ENCODE measurements at regions not wholly inside any gene's neighbourhood (a gene's known extent, or its start where the extent isn't known, plus 50 kb on each side); places are given as distances from the start of the nearest gene placed in this dataset.
A peak's percentile ranks its signal among the peaks of the same experiment; 100 is the strongest.
"Not testable (repeated sequence)": the region's sequence is repeated elsewhere in the genome, so short reads cannot be mapped to it uniquely, and the experiment has no call there.

GRCh38 chr7:20019757-20020432, 197.3 kb downstream of the MACC1 start:
- DNase-seq: no peak

DNA sequence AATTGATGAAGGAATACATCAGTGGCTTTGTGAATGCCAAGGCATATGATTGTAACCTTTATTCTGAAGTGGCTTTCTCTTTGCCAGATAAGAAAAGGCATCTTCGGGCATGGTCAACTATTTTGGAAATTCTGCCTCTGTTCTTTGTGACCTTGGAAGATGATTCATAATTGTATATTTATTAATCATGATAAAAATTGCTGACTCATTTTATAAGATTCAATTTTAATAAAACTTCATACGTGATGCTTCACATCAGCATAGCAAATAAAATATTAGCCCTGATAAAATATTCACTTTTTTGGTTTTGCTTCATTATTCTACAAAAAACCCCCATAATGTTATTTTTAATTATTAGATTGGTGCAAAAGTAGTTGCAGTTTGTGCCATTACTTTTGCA, 200.5 kb downstream of the MACC1 start:
- no peak for DNase-seq

DNA sequence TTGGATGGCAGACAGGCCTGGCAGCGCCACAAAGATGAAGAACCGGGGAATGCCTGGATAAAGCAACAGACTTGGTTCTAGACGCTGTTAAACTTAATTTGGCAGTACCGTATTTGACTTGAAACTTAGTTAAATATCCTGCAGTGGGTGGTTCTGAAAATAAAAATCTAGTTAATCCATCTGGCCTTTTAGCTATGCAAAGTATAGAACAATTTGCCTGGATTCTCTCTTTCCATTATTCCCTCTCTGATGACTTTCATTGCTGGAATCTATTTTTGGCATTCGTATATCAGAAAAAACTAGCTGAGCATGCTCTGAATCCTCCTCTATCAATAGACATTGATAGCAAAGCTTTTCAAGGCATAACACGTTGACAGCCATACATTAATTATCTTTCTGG, 203.6 kb downstream of the MACC1 start:
- no peak for DNase-seq

GRCh38 chr7:20012100-20012499, 205.1 kb downstream of the MACC1 start:
- DNase-seq: no peak

- no peak for DNase-seq
Measured at GRCh38 chr7:20010877-20011276, 206.3 kb downstream of the MACC1 start.

GRCh38 chr7:20007510-20007909, 209.7 kb downstream of the MACC1 start:
- no peak for DNase-seq

GRCh38 chr7:20005081-20005480, 212.1 kb downstream of the MACC1 start:
- DNase-seq: no peak

DNA sequence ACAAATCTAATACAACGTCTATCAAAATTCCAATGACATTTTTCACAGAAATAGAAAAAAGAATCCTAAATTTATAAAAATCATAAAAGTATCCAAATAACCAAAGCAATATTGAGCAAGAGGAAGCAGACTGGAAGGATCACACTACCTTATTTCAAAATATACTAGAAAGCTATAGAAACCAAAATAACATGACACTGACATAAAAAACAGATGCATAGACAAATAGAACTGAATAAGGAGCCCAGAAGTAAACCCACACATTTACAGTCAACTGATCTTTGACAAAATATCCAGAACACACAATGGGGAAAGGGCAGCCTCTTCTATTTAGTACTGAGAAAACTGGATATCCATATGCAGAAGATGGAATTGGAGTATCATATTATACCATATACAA, 217.5 kb downstream of the MACC1 start:
- DNase-seq: no peak

DNA sequence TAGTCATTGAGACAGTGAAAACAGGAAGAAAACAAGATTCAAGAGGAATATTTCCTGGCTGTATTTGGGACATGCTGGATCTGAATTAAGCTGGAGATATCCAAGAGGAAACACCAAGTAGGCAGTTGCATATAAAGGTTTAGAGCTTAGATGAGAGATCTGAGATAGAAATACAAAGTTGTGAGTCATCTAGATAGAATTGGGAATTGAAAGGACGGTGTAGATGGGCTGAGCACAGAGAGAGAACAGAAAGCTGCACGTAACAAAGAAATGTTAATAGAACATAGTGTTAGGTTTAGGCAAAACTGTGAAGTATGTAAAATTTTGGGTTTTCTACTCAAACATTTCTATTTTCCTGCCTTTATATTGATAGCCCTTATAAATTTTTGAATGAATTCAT, 218.5 kb upstream of the TMEM196 start:
- no peak for DNase-seq

- no peak for DNase-seq
Measured at GRCh38 chr7:19989906-19990305, 216.5 kb upstream of the TMEM196 start.

DNA sequence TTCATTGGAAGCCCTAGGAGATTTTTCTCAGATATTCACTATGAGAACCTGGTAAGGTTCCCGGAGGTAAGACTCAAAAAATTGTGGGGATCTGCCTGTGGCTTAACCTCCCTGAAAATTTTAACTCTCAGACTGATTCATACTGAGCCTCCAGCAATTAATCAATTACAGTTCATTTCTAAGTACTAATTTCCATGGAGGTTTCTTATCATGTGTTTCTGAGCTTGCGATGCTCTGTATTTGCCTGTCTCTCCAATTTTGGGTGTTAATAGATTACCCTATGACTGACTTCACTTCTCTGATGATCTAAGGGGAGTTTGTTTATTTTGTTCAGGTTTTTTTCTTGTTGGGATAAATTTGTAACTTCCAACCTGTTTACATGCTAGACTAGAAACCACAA, 215.4 kb upstream of the TMEM196 start:
- DNase-seq: no peak

- peak; percentile 67 for DNase-seq
Measured at GRCh38 chr7:19984231-19984632, 210.8 kb upstream of the TMEM196 start.

DNA sequence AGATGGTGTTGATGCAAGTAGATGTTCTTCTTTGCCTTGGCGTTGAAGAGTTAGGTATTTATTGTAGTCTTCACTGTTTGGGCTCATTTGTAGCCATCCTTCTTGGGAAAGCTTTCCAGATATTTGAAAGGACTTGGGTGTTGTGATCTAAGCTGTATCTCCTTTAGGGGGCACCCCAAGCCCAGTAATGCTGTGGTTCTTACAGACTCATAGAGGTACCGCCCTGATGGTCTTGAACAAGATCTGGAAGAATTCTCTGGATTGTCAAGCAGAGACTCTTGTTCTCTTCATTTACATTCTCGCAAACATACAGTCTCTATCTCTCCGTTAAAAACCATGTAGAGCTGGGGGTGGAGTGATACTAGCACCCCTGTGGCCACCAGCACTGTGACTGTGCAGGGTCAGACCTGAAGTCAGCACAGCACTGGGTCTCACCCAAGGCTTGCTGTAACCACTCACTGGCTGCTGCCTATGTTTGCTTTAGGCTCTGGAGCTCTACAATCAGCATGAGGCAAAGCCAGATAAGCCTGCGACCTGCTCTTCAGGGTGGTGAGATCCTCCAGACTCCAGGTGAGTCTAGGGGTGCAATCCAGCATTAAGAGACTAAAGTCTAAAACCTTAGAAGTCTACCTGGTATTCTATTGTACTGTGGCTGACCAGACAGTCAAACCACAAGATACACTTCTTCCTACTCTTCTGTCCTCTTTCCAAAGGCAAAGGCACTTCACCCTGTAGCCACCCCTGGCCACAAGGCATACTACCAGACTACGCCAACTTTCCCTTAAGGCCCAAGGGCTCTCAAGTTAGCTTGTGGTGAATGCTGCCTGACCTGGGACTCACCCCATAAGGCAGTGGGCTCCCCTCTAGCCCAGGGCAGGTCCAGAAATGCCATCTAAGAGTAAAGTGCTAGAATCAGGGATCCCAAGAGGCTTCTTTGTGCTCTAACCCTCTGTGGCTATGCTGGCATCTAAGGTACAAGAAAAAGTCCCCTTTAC, 209.7 kb upstream of the TMEM196 start:
- peak; percentile 70 for DNase-seq

DNA sequence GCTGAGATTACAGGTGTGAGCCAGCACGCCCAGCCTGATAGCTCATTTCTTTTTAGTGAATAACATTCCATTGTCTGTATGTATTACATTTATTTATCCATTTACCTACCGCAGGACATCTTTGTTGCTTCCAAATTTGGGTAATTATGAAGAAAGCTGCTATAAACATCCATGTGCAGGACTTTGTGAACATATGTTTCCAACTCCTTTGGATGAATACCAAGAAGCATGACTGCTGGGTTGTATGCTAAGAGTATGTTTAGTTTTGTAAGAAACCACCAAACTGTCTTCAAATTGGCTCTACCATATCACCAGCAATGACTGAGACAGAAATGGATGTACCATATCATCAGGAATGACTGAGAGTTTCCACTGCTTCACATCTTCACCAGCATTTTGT, 200.2 kb upstream of the TMEM196 start:
- no peak for DNase-seq

- DNase-seq: no peak
Measured at GRCh38 chr7:19972876-19973275, 199.5 kb upstream of the TMEM196 start.

- DNase-seq: no peak
Measured at GRCh38 chr7:19971956-19972355, 198.5 kb upstream of the TMEM196 start.

DNA sequence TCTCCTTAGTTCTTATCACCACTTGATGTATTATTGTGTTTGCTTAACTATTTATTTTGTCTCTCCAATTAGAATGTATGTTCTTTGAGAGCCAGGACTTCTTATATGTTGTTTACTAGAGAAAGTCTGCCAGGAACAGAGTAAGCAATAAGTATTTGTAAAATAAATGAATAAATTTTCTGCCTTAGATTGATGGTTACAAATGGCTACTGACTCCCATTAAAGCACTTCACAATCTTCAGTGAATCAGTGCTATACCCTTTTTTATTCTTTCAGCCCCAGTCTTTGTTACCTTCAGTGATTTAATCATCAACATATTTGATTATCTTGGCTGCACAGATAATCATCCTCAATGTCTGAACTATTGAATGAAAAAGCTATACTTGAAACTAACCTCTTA, 197.1 kb upstream of the TMEM196 start:
- no peak for DNase-seq

DNA sequence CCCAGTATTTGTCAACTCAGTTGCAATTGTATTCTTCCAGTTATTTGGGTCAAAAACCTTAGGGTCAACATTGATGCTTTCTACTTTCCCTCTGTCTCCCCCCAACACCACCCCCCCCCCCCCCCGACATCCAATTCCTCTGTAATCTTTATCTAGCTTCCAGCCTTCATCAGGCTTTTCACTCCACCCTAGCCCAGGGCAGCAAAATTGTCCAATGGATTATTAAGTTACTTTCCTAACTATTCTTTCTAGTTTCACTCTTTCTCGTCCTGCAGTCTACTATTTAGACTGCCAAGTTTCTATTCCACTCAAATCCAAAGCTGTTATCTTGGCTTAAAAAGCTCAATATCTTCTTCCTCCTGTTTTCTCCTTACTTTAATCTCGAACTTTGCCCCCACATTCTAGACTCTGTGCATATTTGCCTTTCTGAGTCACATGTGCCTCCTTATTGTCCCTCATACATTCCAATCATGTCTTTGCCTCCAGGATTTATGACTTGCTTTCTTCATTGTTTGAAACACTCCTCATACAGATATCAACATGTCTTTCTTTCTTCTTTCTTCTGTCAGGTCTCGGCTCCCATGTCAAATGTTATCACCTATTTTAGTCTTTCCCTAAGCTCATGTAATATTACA, 196.6 kb upstream of the TMEM196 start:
- DNase-seq: peak; percentile 38

- no peak for DNase-seq
Measured at GRCh38 chr7:19964246-19964645, 190.8 kb upstream of the TMEM196 start.

GRCh38 chr7:19963695-19964094, 190.3 kb upstream of the TMEM196 start:
- no peak for DNase-seq

- DNase-seq: peak; percentile 64
Measured at GRCh38 chr7:19958309-19958896, 185.0 kb upstream of the TMEM196 start.

DNA sequence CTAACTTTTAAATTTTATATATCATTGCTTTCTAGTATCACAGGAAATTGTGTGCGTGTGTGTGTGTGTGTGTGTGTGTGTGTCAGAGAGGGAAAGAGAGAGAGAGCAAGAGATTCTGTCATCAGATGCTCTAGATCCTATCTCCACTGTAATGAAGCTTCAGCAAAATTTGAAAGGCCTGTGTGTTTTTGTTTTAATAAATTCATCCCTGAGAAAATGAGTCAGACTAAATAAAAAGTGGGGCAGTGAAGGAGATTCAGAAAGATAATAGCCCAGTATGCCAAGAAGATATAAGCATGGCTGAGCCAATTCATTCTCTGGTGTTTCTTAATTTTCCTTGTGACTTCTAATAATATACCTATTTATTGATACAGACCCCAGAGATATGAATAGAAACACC, 184.2 kb upstream of the TMEM196 start:
- DNase-seq: no peak

- not testable (repeated sequence) for DNase-seq
Measured at GRCh38 chr7:19954166-19954565, 180.7 kb upstream of the TMEM196 start.
